Right atrium auricular region (tissue), 2 donors: ENCODE measurements at regions not wholly inside any gene's neighbourhood (a gene's known extent, or its start where the extent isn't known, plus 50 kb on each side); places are given as distances from the start of the nearest gene placed in this dataset.

Experiments
- DNase-seq: peaks from one replicate; pipeline ENCODE4 v3.0.0-alpha.2; 2019; ENCODE audit warnings: low spot score
- H3K27ac ChIP-seq, 2 donors: fragments of 200-600 bp; sonication (generic); 1 replicate in 1 of 2; 2 replicates in 1 of 2; pipeline ENCODE4 v1.5.1; 2016 to 2019
- H3K27me3 ChIP-seq, 2 donors: fragments of 200-600 bp; sonication (generic); one replicate each; pipeline versions ENCODE4 v1.5.1 to v1.6.0; 2017 to 2019
- H3K36me3 ChIP-seq: fragments of 200-600 bp; sonication (generic); one replicate; pipeline ENCODE4 v1.5.1; 2016
- H3K4me1 ChIP-seq, 2 donors: fragments of 200-600 bp; sonication (generic); one replicate each; pipeline versions ENCODE4 v1.5.1 to v1.6.0; 2017 to 2019
- H3K4me3 ChIP-seq, 2 donors: fragments of 200-600 bp; sonication (generic); 1 replicate in 1 of 2; 2 replicates in 1 of 2; pipeline ENCODE4 v1.5.1; 2017 to 2019; ENCODE audit warnings: mild to moderate bottlenecking in 1 of 2, moderate library complexity in 1 of 2
- H3K9me3 ChIP-seq, 2 donors: fragments of 200-600 bp; sonication (generic); one replicate each; pipeline ENCODE4 v1.5.1; 2019
- TF ChIP-seq, protein P1 (sequence below), 2 donors: fragments of 200-600 bp; sonication (generic); IDR thresholded peaks; one replicate each; pipeline ENCODE4 v1.5.1; 2019; ENCODE audit warnings: antibody characterized with exemption in 2 of 2

DNA sequence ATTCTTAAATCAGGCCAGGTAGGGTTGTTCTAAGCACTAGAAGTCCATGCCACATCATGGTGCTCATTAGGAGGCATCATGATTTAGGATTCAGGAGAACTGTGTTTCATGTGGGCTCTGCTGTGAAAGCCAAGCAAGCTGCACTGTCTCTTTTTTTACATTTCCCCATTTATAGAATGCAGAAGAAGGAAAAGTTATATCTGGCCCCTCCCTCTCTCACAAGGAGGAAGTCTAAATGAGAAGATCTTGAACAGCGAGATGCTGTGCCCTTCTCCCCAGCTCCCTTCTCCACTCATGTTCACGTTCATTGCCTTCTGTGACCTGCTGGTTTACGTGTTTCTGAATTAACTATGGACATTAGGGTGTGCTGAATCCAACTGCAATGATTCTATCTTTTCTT, 178.5 kb upstream of the RASGRP1 start:
- Histone ChIP-seq H3K9me3 (no peaks in the 10 kb centered on the region), H3K27ac (no peak overlapping the region), H3K4me1 (no peaks in the 10 kb centered on the region), H3K27me3 (no peaks in the 10 kb centered on the region), H3K4me3 (no peak overlapping the region), H3K36me3 (no peaks in the 10 kb centered on the region)
- TF ChIP-seq, protein P1, sequence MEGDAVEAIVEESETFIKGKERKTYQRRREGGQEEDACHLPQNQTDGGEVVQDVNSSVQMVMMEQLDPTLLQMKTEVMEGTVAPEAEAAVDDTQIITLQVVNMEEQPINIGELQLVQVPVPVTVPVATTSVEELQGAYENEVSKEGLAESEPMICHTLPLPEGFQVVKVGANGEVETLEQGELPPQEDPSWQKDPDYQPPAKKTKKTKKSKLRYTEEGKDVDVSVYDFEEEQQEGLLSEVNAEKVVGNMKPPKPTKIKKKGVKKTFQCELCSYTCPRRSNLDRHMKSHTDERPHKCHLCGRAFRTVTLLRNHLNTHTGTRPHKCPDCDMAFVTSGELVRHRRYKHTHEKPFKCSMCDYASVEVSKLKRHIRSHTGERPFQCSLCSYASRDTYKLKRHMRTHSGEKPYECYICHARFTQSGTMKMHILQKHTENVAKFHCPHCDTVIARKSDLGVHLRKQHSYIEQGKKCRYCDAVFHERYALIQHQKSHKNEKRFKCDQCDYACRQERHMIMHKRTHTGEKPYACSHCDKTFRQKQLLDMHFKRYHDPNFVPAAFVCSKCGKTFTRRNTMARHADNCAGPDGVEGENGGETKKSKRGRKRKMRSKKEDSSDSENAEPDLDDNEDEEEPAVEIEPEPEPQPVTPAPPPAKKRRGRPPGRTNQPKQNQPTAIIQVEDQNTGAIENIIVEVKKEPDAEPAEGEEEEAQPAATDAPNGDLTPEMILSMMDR (IDR thresholded peaks at IDR 0.05): no peak
- DNase-seq: no peak

DNA sequence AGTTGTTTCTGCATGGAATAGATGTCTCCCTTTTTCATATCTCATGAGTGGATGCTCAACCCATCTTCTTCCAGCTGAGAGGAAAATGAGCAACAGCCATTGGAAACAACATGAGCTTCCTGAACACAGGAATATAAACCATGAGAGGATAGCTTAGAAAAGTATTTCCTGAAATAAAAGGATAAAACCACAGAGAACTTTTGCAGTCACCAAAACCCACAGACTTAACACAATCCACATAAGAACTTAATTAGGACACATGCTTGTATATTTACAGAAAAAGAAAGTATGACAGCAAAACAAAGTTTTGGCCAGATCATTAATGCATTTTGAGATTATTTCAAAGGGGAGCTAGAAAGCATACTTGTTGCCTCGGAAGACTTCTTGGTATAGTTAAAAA, 180.5 kb upstream of the RASGRP1 start:
- H3K36me3 ChIP-seq: no peaks in the 10 kb centered on the region
- H3K4me3 ChIP-seq: no peak overlapping the region
- H3K27ac ChIP-seq: no peak overlapping the region
- TF ChIP-seq, protein P1 (IDR thresholded peaks at IDR 0.05): no peak
- H3K27me3 ChIP-seq: no peaks in the 10 kb centered on the region
- no peaks in the 10 kb centered on the region for H3K4me1 ChIP-seq
- H3K9me3 ChIP-seq: no peaks in the 10 kb centered on the region
- DNase-seq: no peak

DNA sequence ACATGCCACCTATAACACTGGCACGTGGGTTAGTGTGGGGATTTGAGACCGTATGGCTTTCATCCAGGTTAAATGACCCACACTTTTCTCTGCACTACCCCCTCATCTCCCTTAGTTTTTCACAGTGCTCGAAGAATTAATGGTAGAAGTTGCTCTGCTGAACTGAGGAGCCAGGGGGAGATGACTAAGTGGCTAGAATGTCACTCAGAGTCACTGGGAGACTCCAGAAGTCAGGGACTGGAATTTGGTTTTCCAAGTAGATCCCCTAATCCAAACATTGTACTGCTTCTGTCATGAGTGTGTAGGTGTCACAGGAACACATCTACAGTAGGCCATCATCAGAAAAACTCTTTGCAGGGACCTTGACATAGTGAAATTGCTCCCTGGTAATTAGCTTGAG, 181.0 kb upstream of the RASGRP1 start:
- Histone ChIP-seq H3K9me3 (no peaks in the 10 kb centered on the region), H3K27ac (no peak overlapping the region), H3K27me3 (no peaks in the 10 kb centered on the region), H3K4me1 (no peaks in the 10 kb centered on the region), H3K36me3 (no peaks in the 10 kb centered on the region), H3K4me3 (no peak overlapping the region)
- TF ChIP-seq, protein P1 (IDR thresholded peaks at IDR 0.05): no peak
- no peak for DNase-seq

DNA sequence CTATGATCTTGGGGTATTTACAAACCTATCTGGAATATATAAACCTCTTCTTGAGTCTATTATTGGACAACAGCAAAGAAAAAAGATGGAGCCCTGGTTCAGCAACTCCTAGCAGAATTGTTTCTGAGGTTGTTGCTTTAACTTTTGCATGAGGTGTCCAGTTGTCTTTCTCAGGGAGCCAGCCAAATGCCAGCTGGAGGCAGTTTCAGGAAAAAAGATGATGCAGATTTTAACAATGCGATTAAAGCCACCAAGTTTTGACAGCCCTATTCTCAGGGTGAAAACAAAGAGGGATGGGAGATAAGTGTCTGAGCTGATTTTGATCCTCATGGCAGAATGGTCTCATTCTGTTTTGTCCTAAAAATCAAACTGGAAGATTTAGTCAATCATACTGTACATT, 181.6 kb upstream of the RASGRP1 start:
- H3K9me3 ChIP-seq: no peaks in the 10 kb centered on the region
- no peak for DNase-seq
- H3K36me3 ChIP-seq: no peaks in the 10 kb centered on the region
- TF ChIP-seq, protein P1 (IDR thresholded peaks at IDR 0.05): no peak
- no peak overlapping the region for H3K4me3 ChIP-seq
- H3K4me1 ChIP-seq: no peaks in the 10 kb centered on the region
- no peaks in the 10 kb centered on the region for H3K27me3 ChIP-seq
- no peak overlapping the region for H3K27ac ChIP-seq

DNA sequence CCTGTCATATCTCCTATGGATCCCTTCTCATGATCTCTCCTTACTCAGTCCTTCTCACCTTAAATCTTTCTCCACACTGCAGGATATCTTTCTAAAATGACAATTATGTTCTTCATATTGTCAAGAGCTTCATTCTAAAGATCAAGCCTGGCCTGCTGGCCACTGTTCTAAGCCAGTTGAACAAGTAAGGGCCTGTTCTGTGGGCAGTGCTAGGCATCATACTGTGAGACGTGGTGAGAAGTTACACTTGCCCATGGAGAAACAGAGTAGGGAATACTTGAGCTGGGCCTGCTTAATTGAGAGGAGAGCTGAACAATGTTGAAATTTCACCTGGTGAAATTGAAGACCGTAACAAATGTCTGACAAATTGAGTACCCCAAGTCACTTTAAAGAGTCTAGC, 184.1 kb upstream of the RASGRP1 start:
- H3K27me3 ChIP-seq: no peaks in the 10 kb centered on the region
- H3K4me1 ChIP-seq: no peaks in the 10 kb centered on the region
- no peak overlapping the region for H3K27ac ChIP-seq
- TF ChIP-seq, protein P1 (IDR thresholded peaks at IDR 0.05): no peak
- DNase-seq: no peak
- H3K4me3 ChIP-seq: no peak overlapping the region
- H3K36me3 ChIP-seq: no peaks in the 10 kb centered on the region
- H3K9me3 ChIP-seq: no peaks in the 10 kb centered on the region

DNA sequence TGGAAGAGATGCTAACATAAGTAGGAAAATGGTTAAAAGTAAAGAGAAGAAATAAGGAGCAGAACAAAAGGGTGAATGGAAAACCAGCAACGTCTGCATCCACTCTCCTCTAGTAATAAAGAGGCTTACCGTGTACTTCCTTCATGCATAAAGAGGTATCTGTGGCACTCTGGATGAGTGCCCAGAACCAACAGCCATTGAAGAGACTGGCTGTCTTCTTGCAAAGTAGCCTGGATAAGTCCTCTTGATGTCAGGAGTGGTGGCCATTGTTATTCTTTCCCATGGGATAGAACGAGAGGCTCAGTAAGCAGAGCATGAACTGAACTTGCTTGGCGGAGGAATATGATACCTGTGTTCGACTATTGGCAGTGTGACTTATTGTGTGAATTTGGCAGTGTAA, 186.2 kb upstream of the RASGRP1 start:
- H3K9me3 ChIP-seq: no peaks in the 10 kb centered on the region
- no peak for DNase-seq
- TF ChIP-seq, protein P1 (IDR thresholded peaks at IDR 0.05): no peak
- H3K4me3 ChIP-seq: no peak overlapping the region
- no peaks in the 10 kb centered on the region for H3K36me3 ChIP-seq
- no peak overlapping the region for H3K27ac ChIP-seq
- H3K4me1 ChIP-seq: no peaks in the 10 kb centered on the region
- no peaks in the 10 kb centered on the region for H3K27me3 ChIP-seq
